T follicular helper cell (primary cell): ENCODE measurements at regions not wholly inside any gene's neighbourhood (a gene's known extent, or its start where the extent isn't known, plus 50 kb on each side); places are given as distances from the start of the nearest gene placed in this dataset.
"Not testable (repeated sequence)": the region's sequence is repeated elsewhere in the genome, so short reads cannot be mapped to it uniquely, and the experiment has no call there.

ENCODE experiments used
- DNase-seq: peaks from one replicate; pipeline ENCODE4 v3.0.0-alpha.2; 2020; ENCODE audit warnings: low read depth

- DNase-seq: not testable (repeated sequence)
Measured at GRCh38 chr10:28896791-28897409, 219.6 kb downstream of the BAMBI start.

- DNase-seq: no peak
Measured at GRCh38 chr10:28897617-28898464, 220.5 kb downstream of the BAMBI start.

GRCh38 chr10:28902215-28902614 lies 224.9 kb downstream of the BAMBI start:
- DNase-seq: no peak

GRCh38 chr10:28903063-28903462 lies 225.7 kb downstream of the BAMBI start:
- DNase-seq: no peak

GRCh38 chr10:28903736-28904135 lies 226.4 kb downstream of the BAMBI start:
- no peak for DNase-seq

GRCh38 chr10:28905371-28905770 lies 228.1 kb downstream of the BAMBI start:
- DNase-seq: no peak

GRCh38 chr10:28906011-28906411 lies 228.7 kb downstream of the BAMBI start:
- DNase-seq: no peak

GRCh38 chr10:28906415-28906814 lies 229.1 kb downstream of the BAMBI start:
- DNase-seq: no peak

- no peak for DNase-seq
Measured at GRCh38 chr10:28906934-28907333, 229.6 kb downstream of the BAMBI start.

GRCh38 chr10:28909875-28910274 lies 232.6 kb downstream of the BAMBI start:
- DNase-seq: no peak

- no peak for DNase-seq
Measured at GRCh38 chr10:28910956-28911355, 233.6 kb downstream of the BAMBI start.

GRCh38 chr10:28911511-28911910 lies 234.2 kb downstream of the BAMBI start:
- not testable (repeated sequence) for DNase-seq

- DNase-seq: no peak
Measured at GRCh38 chr10:28912017-28912783, 234.9 kb downstream of the BAMBI start.

- DNase-seq: no peak
Measured at GRCh38 chr10:28913436-28914237, 236.3 kb downstream of the BAMBI start.

GRCh38 chr10:28914701-28915100 lies 237.4 kb downstream of the BAMBI start:
- no peak for DNase-seq

- no peak for DNase-seq
Measured at GRCh38 chr10:28915989-28916588, 238.8 kb downstream of the BAMBI start.

GRCh38 chr10:28920091-28920490 lies 242.8 kb downstream of the BAMBI start:
- no peak for DNase-seq

- no peak for DNase-seq
Measured at GRCh38 chr10:28922127-28922526, 244.8 kb downstream of the BAMBI start.

- no peak for DNase-seq
Measured at GRCh38 chr10:28922861-28923260, 245.5 kb downstream of the BAMBI start.

- no peak for DNase-seq
Measured at GRCh38 chr10:28924717-28925116, 247.4 kb downstream of the BAMBI start.

- no peak for DNase-seq
Measured at GRCh38 chr10:28925121-28925663, 247.9 kb downstream of the BAMBI start.
